GM12864 (cell line): ENCODE measurements at regions not wholly inside any gene's neighbourhood (a gene's known extent, or its start where the extent isn't known, plus 50 kb on each side); places are given as distances from the start of the nearest gene placed in this dataset.

Experiments
- DNase-seq: peaks from one replicate; pipeline ENCODE4 v3.0.0-alpha.2; 2011; ENCODE audit warnings: low read depth
- H3K4me3 ChIP-seq: 2 replicates; pipeline ENCODE4 v1.5.1; 2011; ENCODE audit warnings: mild to moderate bottlenecking, low read depth, low read length, control low read depth
- TF ChIP-seq, protein P1 (sequence below): IDR thresholded peaks from 2 replicates; pipeline ENCODE4 v1.5.1; 2011; ENCODE audit warnings: low read depth, mild to moderate bottlenecking, moderate library complexity, low read length, control low read depth, inconsistent platforms; ENCODE audit errors: missing control alignments

GRCh38 chr14:30085943-30086342 lies 158.3 kb upstream of the PRKD1 start:
- TF ChIP-seq, protein P1, sequence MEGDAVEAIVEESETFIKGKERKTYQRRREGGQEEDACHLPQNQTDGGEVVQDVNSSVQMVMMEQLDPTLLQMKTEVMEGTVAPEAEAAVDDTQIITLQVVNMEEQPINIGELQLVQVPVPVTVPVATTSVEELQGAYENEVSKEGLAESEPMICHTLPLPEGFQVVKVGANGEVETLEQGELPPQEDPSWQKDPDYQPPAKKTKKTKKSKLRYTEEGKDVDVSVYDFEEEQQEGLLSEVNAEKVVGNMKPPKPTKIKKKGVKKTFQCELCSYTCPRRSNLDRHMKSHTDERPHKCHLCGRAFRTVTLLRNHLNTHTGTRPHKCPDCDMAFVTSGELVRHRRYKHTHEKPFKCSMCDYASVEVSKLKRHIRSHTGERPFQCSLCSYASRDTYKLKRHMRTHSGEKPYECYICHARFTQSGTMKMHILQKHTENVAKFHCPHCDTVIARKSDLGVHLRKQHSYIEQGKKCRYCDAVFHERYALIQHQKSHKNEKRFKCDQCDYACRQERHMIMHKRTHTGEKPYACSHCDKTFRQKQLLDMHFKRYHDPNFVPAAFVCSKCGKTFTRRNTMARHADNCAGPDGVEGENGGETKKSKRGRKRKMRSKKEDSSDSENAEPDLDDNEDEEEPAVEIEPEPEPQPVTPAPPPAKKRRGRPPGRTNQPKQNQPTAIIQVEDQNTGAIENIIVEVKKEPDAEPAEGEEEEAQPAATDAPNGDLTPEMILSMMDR, result no peak

GRCh38 chr14:30088620-30089019 lies 161.0 kb upstream of the PRKD1 start:
- TF ChIP-seq, protein P1, result no peak
- H3K4me3 ChIP-seq, result no peak overlapping the region
- DNase-seq, result no peak

More at GRCh38 chr14:30085943-30086342, 158.3 kb upstream of the PRKD1 start:
- no peak for DNase-seq
- no peak overlapping the region for H3K4me3 ChIP-seq

DNA sequence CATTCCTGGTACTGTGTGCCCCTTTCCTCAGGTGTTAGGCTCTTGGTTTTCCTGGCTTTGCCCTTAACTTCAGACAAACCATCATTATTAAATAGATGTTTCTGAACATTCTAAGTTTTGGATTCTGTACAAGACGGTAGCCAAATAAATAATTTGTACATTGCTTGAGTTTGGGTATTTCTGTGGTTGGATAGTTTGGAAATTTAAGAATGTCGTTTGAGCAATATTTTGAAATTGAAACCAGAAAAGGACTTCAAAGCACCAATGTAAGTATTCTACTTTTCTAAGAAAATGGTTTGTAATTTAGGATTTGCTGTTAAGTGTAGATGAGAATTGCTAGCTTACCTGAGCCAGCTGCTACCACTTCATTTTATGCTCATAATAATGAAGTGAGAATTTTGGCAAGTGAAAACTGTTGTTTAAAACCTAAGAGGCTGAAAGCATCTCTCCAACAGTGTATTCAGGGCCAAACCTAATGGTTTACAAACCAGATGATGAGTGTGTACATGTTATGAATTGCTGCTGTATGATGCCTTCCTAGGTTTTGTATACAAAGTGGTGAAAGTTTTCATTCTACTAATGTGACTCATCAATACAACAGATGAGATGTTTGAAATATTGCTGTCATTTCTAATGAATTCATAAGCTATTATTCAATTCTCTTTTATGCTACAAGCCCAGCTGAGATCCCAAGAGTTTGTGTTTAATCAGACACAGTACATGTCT lies 181.5 kb upstream of the PRKD1 start:
- TF ChIP-seq, protein P1, result no peak
- no peak for DNase-seq
- H3K4me3 ChIP-seq, result no peak overlapping the region

DNA sequence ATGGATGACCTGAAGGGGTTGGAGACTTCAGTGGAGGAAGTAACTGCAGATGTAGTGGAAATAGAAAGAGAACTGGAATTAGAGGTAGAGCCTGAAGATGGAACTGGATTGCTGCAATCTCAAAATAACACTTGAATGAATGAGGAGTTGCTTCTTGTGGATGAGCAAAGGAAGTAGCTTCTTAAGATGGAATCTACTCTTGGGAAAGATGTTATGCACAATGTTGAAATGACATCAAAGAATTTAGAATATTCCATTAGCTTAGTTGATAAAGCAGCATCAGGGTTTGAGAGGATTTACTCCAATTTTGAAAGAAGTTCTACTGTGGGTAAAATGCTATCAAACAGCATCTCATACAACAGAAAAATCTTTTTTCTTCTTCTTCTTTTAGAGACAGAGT lies 186.4 kb upstream of the PRKD1 start:
- TF ChIP-seq, protein P1, result no peak
- DNase-seq, result no peak
- no peak overlapping the region for H3K4me3 ChIP-seq

GRCh38 chr14:30115756-30116155 lies 188.1 kb upstream of the PRKD1 start:
- TF ChIP-seq, protein P1, result no peak
- no peak overlapping the region for H3K4me3 ChIP-seq
- no peak for DNase-seq

DNA sequence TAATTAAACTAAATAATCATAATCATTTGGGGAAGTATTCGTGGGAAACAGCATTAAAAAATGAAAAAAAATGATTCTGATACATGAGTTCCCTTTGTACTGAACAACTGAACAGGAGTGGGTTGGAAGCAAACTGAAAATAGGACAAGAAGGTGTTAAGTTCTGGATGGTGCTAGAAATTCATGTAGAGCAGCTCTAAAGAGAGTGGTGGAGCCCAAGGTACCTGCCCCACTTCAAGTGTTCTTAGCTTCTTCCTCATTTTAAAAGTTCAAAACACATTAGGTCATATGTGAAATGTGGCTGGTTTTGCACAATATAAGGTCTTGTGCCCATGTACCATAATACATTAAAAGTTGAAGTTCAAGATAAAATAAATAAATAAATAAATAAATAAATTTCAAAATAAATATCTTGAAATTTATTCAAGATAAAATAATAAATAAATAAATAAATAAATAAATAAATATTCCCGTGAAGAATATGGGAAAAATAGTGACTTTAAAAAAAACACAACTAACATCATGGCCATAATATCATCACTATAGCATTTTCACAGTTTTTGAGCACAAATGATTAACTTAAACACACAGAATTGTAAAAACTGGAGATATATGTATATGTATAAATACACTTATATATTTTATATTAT lies 191.5 kb upstream of the PRKD1 start:
- TF ChIP-seq, protein P1, result no peak
- H3K4me3 ChIP-seq, result no peak overlapping the region
- DNase-seq, result no peak
